ENCODE measurements at regions not wholly inside any gene's neighbourhood (a gene's known extent, or its start where the extent isn't known, plus 50 kb on each side); places are given as distances from the start of the nearest gene placed in this dataset.

- no peak for DNase-seq
These were observed 110.9 kb upstream of the SSTR4 start for GRCh38 chr20:22924046-22924737.

- DNase-seq, result no peak
These were observed 110.0 kb upstream of the SSTR4 start for GRCh38 chr20:22924949-22925612.

GRCh38 chr20:22925613-22925983, 109.5 kb upstream of the SSTR4 start:
- DNase-seq, result no peak

DNA sequence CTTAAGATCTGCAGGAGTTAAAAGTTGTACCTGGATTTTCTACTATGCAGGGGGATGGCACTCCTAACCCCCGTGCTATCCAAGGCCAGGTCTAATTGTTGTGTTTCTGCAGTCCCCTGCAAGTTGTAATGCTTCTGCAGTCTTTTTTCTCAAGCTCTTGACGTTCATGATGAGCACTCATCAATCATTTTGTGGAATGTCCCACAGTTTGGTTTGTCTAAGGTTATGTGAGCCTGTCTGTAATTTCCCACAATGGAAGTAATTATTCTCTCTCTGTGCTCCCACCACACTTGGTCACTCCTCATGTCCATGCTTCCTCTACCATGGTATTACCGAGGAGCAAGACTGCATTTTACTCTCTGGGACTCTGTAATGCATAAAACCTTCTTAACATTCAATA, 107.6 kb upstream of the SSTR4 start:
- no peak for DNase-seq

DNA sequence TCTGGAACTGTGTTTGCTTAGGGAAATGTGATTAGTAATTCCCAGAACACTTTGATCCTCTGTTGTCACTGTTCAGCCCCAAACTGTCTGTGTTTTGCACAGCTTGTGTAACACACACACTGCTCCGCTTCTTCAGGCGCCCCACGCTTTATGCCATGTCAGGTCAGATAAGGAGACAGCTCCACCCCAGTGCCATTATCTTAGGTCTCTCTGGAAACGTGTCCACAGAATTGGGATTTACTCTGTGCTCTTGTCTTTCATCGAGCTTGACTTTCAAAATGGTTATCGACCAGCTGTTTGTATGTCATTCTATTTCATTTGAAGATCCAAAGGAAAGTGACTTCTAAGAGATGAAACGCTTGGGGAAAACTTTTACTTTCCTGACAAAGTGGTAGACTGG, 106.4 kb upstream of the SSTR4 start:
- no peak for DNase-seq

GRCh38 chr20:22929661-22930060, 105.5 kb upstream of the SSTR4 start:
- no peak for DNase-seq

DNA sequence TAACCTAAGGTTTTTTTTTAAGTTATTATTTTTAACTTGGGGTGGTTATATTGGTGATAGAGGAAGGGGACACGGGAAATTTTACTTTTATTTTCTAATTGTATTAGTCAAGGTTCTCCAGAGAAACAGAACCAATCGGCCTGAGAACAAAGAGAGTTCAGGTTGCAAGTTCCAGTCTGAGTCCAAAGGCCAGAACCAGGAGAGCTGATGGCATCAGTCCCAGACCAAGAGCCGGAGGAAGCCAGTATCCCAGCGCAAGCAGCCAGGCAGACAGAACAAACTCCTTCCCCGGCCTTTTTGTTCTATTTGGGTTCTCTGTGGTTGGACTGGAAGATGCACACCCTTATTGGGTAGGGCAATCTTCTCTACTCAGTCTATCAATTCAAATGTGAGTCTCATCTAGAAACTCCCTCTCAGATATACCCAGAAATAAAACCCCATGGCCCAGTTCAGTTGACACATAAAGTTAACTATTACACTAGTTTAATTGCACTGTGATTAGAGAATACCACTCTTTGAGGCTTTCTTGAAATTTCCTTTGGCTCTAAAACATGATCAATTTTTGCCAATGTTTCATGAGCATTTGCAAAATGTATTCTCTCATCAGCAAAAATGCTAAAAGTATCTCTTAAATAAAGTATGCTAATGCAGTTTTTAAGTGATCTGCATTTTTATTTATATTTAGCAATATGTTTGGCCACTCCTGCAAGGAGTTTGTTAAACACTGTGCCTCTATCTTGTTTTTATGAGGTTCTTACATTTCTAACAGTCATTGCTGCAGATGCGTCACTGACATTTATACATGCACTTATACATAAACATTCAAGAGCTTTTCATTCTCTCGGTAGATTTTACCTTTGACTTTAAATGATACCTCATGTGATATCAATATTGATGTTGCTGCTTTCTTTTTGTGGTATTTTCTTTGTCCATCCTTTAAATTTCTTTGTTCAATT, 103.2 kb upstream of the SSTR4 start:
- no peak for DNase-seq

DNA sequence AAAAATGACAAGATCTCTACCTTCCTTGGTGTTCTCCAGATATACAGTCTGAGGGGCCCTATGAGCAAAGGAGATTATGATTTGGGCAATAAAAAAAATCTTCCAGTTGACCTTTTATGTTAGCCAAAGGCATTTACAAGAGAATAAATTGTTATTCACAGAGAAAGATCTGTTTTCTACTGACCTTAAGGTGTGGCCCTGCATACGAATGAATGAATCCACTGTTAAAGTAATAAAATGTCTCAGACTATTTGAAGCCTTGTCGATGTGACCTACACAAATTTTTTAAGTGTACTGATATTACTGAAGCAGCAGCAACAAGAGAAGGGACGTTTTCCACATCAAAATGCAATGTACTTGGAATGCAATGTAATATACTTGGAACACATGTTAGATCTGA, 95.9 kb upstream of the SSTR4 start:
- DNase-seq, result no peak

GRCh38 chr20:22940350-22940749, 94.8 kb upstream of the SSTR4 start:
- no peak for DNase-seq

GRCh38 chr20:22941550-22941949, 93.6 kb upstream of the SSTR4 start:
- DNase-seq, result no peak

DNA sequence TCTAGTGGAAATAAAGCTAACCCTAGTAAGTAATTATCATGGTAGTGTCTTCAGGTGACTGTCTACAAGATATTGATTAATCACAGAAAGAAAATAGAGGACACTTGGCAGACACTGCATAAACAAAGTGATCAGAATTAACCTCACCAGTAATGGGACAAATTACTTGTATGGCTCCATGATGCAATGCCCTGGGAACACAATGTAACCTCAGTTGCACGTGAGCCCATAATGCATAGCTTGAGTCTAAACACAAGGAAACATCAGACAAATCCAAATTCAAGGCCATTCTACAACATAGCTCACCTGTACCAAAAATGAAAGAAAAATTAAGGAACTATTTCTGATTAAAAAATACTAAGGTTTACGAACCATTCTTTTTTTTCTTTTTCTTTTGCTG, 92.4 kb upstream of the SSTR4 start:
- DNase-seq, result no peak

GRCh38 chr20:22944062-22944461, 91.0 kb upstream of the SSTR4 start:
- no peak for DNase-seq

DNA sequence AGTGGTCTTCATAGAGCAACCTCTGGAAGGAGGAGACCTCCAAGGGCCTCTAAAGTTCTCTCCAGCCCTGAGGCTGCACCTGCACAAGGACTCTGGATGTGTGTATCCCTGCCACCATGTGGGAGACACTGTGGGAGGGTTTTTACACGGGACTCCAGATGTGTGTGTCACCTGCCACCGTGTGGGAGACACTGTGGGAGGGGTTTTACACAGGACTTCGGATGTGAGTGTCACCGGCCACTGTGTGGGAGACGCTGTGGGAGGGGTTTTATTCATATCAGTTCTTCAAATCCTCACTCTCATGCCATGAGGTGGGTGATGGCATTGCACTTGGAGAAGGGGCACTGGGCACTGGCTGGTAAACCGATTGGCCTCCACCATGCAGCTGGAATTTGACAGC, 90.2 kb upstream of the SSTR4 start:
- no peak for DNase-seq

GRCh38 chr20:22946596-22946995, 88.5 kb upstream of the SSTR4 start:
- no peak for DNase-seq

GRCh38 chr20:22949331-22950109, 85.6 kb upstream of the SSTR4 start:
- DNase-seq, result no peak

- DNase-seq, result no peak
These were observed 83.1 kb upstream of the SSTR4 start for GRCh38 chr20:22951966-22952365.

- DNase-seq, result no peak
These were observed 80.5 kb upstream of the SSTR4 start for GRCh38 chr20:22954661-22955060.

DNA sequence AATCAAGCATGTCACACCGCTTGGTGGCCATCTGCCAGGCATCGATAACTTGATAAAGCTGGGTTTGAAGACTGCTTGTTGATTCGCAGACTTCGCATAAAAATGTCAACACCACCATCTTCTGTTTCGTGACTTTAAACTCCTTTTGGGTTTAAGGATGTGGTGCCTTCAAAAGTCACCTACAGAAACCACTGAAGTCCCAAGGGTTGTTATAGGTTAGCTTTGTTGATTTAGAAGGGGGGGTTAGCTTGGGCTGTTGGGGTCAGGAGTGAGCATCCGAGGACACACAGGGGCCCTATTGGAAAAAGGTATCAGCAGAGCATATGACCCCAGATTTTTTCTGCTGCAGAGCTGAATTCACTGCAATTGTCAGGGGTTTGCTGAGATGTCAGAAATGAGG, 76.7 kb upstream of the SSTR4 start:
- DNase-seq, result no peak

DNA sequence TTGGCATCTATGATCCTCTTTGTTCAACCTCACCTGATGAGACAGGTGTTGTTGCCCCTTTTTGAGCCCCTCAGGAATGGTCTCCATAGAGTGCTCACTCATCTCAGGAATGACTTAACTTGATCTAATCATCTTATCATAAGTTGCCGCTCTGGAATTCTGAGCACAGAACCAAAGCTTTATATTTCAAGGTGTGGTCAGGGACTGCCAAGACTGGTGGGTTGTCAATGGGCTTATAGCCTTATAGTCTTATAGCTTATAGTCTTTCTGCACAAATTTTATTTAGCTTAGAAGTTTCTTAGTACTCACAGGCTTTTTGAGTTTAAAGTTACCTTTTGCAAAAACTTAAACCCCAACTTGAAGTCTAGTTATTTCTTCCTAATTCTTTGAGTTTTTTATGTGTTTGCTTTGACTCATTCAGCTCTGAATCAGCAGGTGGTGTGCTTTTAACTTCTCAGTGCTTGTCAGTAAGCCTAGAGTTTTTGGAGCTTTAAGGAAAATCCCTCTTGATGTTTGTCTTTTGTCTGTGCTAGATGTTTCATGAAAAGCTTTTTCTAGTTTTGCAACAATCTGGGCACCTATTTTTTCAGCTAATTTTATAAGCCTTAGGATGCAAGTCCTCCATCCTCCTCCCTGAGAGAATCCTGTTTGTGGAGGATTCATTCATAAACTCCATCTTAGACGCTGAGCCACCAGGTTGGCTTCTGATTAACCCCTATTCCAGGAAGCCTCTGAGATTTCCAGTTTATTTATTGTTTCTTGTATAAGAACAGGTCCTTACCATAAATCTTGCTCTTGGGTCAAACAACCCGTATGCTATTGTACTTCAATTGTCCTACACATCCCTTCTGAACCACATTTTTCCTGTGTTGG, 72.3 kb upstream of the SSTR4 start:
- no peak for DNase-seq

DNA sequence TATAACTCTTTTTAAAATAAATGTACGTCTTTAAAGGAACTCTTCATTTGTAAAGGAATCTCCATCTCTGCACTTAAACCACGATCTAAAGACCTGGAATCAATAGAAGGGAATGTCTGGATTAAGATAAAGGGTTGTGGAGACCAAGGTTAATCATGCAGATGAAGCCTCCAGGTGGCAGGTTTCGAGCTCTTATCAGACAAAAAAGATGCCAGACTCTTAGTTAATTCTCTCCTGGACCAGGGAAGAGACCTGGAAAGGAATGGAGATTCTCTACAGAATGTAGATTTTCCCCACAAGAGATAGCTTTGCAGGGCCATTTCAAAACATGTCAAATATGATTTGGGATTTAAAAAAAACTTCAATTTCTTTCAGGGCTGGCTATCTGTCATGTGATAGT, 71.5 kb upstream of the SSTR4 start:
- DNase-seq, result no peak

DNA sequence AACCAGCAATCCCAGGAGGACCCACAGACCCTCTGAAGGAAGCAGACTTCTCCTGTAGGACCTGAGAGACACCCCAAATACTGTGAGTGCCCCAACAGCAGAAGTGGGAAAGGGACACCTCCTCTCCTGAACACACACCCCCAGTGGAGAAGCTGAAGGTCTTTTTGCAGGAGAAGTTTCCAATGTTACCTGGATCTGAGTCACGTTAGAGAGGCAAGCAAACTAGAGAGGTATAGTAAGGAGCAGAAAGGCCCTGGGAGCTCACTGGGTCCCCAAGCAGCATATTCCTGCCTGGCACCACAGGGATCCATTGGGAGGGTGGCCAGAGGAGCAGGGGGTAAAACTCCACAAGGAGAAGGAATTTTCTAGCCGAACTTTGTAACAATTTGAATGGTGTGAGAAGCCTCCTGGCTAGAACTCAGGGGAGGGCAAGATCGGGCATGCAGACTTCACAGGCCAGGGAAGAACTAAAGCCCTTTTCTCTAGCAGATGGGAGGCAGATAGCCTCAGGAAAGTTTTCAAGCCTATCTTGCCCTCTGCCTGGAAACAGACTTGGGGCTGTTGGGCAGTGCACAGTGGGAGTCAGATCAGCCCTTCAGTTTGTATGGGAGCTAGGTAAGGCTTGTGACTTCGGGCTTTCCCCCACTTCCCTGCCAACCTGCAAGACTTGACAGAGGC, 68.2 kb upstream of the SSTR4 start:
- no peak for DNase-seq

Measured in 8988T (cell line).